Fibroblast of skin of back (primary cell): ENCODE measurements at regions not wholly inside any gene's neighbourhood (a gene's known extent, or its start where the extent isn't known, plus 50 kb on each side); places are given as distances from the start of the nearest gene placed in this dataset.

ENCODE experiments used
- DNase-seq: peaks from one replicate; pipeline ENCODE4 v3.0.0-alpha.2; 2013

- DNase-seq: peak; percentile 57
These were observed 280.1 kb upstream of the MON1B start for GRCh38 chr16:76910931-76911330.

GRCh38 chr16:76913046-76913445 lies 277.9 kb upstream of the MON1B start:
- DNase-seq: peak; percentile 5

GRCh38 chr16:76926042-76926441 lies 264.9 kb upstream of the MON1B start:
- no peak for DNase-seq

GRCh38 chr16:76926595-76926994 lies 264.4 kb upstream of the MON1B start:
- DNase-seq: no peak

- peak; percentile 37 for DNase-seq
These were observed 259.8 kb upstream of the MON1B start for GRCh38 chr16:76931186-76931585.

GRCh38 chr16:76932541-76933211 lies 258.3 kb upstream of the MON1B start:
- peak; percentile 49 for DNase-seq

- no peak for DNase-seq
These were observed 250.7 kb upstream of the MON1B start for GRCh38 chr16:76940251-76940650.

- DNase-seq: no peak
These were observed 249.9 kb upstream of the MON1B start for GRCh38 chr16:76941113-76941512.

- DNase-seq: no peak
These were observed 248.9 kb upstream of the MON1B start for GRCh38 chr16:76942089-76942488.

- DNase-seq: no peak
These were observed 247.1 kb upstream of the MON1B start for GRCh38 chr16:76943921-76944320.

- peak; percentile 81 for DNase-seq
These were observed 244.1 kb upstream of the MON1B start for GRCh38 chr16:76946879-76947278.

- DNase-seq: no peak
These were observed 243.2 kb upstream of the MON1B start for GRCh38 chr16:76947749-76948148.

GRCh38 chr16:76955629-76956028 lies 235.4 kb upstream of the MON1B start:
- DNase-seq: peak; percentile 28

- peak; percentile 4 for DNase-seq
These were observed 234.6 kb upstream of the MON1B start for GRCh38 chr16:76956394-76956793.

- no peak for DNase-seq
These were observed 234.1 kb upstream of the MON1B start for GRCh38 chr16:76956841-76957240.

- no peak for DNase-seq
These were observed 231.8 kb upstream of the MON1B start for GRCh38 chr16:76959166-76959565.

- no peak for DNase-seq
These were observed 227.2 kb upstream of the MON1B start for GRCh38 chr16:76963614-76964315.

- no peak for DNase-seq
These were observed 226.4 kb upstream of the MON1B start for GRCh38 chr16:76964464-76965154.

- DNase-seq: peak; percentile 1
These were observed 220.8 kb upstream of the MON1B start for GRCh38 chr16:76970087-76970744.

- DNase-seq: no peak
These were observed 220.3 kb upstream of the MON1B start for GRCh38 chr16:76970745-76971099.

GRCh38 chr16:76976101-76976500 lies 214.9 kb upstream of the MON1B start:
- no peak for DNase-seq

- DNase-seq: no peak
These were observed 214.2 kb upstream of the MON1B start for GRCh38 chr16:76976756-76977155.

GRCh38 chr16:76984196-76984595 lies 206.8 kb upstream of the MON1B start:
- no peak for DNase-seq
